ENCODE measurements at regions not wholly inside any gene's neighbourhood (a gene's known extent, or its start where the extent isn't known, plus 50 kb on each side); places are given as distances from the start of the nearest gene placed in this dataset.

- TF ChIP-seq, protein P1, sequence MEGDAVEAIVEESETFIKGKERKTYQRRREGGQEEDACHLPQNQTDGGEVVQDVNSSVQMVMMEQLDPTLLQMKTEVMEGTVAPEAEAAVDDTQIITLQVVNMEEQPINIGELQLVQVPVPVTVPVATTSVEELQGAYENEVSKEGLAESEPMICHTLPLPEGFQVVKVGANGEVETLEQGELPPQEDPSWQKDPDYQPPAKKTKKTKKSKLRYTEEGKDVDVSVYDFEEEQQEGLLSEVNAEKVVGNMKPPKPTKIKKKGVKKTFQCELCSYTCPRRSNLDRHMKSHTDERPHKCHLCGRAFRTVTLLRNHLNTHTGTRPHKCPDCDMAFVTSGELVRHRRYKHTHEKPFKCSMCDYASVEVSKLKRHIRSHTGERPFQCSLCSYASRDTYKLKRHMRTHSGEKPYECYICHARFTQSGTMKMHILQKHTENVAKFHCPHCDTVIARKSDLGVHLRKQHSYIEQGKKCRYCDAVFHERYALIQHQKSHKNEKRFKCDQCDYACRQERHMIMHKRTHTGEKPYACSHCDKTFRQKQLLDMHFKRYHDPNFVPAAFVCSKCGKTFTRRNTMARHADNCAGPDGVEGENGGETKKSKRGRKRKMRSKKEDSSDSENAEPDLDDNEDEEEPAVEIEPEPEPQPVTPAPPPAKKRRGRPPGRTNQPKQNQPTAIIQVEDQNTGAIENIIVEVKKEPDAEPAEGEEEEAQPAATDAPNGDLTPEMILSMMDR (IDR thresholded peaks at IDR 0.05): no peak
- no peak for TF ChIP-seq POLR2A (IDR thresholded peaks at IDR 0.05)
- TF ChIP-seq POLR2AphosphoS5 (IDR thresholded peaks at IDR 0.05): no peak
Observed at GRCh38 chr11:42975180-42975529, 336.6 kb upstream of the API5 start.
